Esophagus muscularis mucosa (tissue), 4 donors: ENCODE measurements at regions not wholly inside any gene's neighbourhood (a gene's known extent, or its start where the extent isn't known, plus 50 kb on each side); places are given as distances from the start of the nearest gene placed in this dataset.

Experiments used
- DNase-seq: peaks from one replicate; pipeline ENCODE4 v3.0.0-alpha.2; 2017; ENCODE audit errors: extremely low spot score
- H3K27ac ChIP-seq, 4 donors: fragments of 200-600 bp; sonication (generic); replicated peaks in 1 of 4; 1 replicate in 3 of 4; 2 replicates in 1 of 4; pipeline ENCODE4 v1.5.1; 2016 to 2019; ENCODE audit warnings: mild to moderate bottlenecking in 1 of 4
- H3K27me3 ChIP-seq, 4 donors: fragments of 200-600 bp; sonication (generic); one replicate each; pipeline versions ENCODE4 v1.5.1 to v1.6.0; 2016 to 2019
- H3K36me3 ChIP-seq, 4 donors: fragments of 200-600 bp; sonication (generic); one replicate each; pipeline ENCODE4 v1.5.1; 2016 to 2019
- H3K4me1 ChIP-seq, 4 donors: fragments of 200-600 bp; sonication (generic); one replicate each; pipeline ENCODE4 v1.5.1; 2016 to 2019
- H3K4me3 ChIP-seq, 4 donors: fragments of 200-600 bp; sonication (generic); 1 replicate in 2 of 4; 2 replicates in 2 of 4; pipeline ENCODE4 v1.5.1; 2016 to 2019; ENCODE audit warnings: mild to moderate bottlenecking in 4 of 4, moderate library complexity in 1 of 4
- H3K9me3 ChIP-seq, 4 donors: fragments of 200-600 bp; sonication (generic); 1 replicate in 3 of 4; 2 replicates in 1 of 4; pipeline ENCODE4 v1.5.1; 2016 to 2019
- EP300 ChIP-seq: sonication (generic); formaldehyde crosslinking; IDR thresholded peaks from one replicate; pipeline ENCODE4 v1.6.1; 2017; ENCODE audit warnings: antibody characterized with exemption
- POLR2A ChIP-seq: fragments of 450-650 bp; IDR thresholded peaks from one replicate; pipeline ENCODE4 v1.6.1; 2017; ENCODE audit warnings: antibody characterized with exemption, moderate library complexity, mild to moderate bottlenecking, low read depth
- POLR2AphosphoS5 ChIP-seq, 2 donors: sonication (generic); formaldehyde crosslinking; IDR thresholded peaks; one replicate each; pipeline ENCODE4 v1.6.1; 2017; ENCODE audit warnings: antibody characterized with exemption in 2 of 2
- WGBS: methylation state at CpG from one replicate; pipeline ENCODE4 v1.1.5; 2018; 5-methylcytosine and 5-hydroxymethylcytosine counted together
- intact Hi-C: fragments of 100-400 bp; cut with DNase I; formaldehyde crosslinking; loops from one replicate; pipeline ENCODE4 v1.15.1; 2023
- TF ChIP-seq, protein P1 (sequence below), 3 experiments: fragments of 200-600 bp in 2 of 3; fragments of 450-650 bp in 1 of 3; sonication (generic) in 2 of 3; IDR thresholded peaks; one replicate each; pipeline ENCODE4 v1.5.1; 2017 to 2019; ENCODE audit warnings: antibody characterized with exemption in 3 of 3, mild to moderate bottlenecking in 2 of 3, moderate library complexity in 1 of 3

DNA sequence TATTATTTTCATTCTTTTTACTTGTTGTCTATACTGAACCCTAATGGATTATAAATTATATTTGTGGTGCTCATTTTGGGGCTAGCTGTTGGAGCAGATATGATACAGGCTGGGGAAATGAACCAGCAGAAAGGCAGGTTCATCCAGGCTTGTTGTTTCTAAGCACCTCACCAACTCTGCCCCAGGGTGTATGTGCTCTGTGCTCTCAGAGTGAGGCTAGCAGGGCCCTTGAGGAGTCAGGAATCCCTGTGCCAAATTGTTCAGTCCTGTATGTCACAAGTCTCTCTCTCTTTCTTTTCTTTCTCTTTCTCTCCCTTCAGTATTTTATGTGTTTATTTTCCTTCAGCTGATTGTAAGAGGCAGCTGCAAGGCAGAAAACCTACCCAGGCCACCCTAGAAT is 181.1 kb upstream of the DPP10 start:
- H3K27ac ChIP-seq, result no peak overlapping the region
- H3K4me1 ChIP-seq, result no peaks in the 10 kb centered on the region
- DNase-seq, result no peak
- no peaks in the 10 kb centered on the region for H3K36me3 ChIP-seq
- no peaks in the 10 kb centered on the region for H3K27me3 ChIP-seq
- TF ChIP-seq, protein P1, sequence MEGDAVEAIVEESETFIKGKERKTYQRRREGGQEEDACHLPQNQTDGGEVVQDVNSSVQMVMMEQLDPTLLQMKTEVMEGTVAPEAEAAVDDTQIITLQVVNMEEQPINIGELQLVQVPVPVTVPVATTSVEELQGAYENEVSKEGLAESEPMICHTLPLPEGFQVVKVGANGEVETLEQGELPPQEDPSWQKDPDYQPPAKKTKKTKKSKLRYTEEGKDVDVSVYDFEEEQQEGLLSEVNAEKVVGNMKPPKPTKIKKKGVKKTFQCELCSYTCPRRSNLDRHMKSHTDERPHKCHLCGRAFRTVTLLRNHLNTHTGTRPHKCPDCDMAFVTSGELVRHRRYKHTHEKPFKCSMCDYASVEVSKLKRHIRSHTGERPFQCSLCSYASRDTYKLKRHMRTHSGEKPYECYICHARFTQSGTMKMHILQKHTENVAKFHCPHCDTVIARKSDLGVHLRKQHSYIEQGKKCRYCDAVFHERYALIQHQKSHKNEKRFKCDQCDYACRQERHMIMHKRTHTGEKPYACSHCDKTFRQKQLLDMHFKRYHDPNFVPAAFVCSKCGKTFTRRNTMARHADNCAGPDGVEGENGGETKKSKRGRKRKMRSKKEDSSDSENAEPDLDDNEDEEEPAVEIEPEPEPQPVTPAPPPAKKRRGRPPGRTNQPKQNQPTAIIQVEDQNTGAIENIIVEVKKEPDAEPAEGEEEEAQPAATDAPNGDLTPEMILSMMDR (IDR thresholded peaks at IDR 0.05), result no peak
- no peak for TF ChIP-seq POLR2AphosphoS5 (IDR thresholded peaks at IDR 0.05)
- no peak for TF ChIP-seq EP300
- no peak for TF ChIP-seq POLR2A
- H3K9me3 ChIP-seq, result no peaks in the 10 kb centered on the region
- no peak overlapping the region for H3K4me3 ChIP-seq
- intact Hi-C loops, result no loop called here

DNA sequence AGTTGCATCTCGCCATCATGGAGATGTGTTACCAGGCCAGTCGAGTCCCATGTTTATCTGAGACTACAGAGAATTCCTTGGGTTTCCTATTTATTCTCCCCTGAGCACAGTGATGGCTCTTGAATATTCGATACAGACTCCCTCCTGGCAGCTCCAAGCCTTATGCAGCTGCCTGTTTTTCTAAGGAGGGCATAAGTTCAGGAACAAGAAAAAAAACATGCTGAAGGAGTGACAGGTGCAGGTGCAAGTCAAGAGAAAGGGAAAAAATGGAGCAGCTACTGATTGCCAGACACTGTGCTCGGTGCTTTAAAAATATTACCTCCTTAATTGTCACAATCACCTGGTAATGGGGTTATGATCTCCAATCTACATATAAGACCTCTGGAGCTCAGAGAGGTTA is 177.2 kb upstream of the DPP10 start:
- Histone ChIP-seq H3K4me1 (no peaks in the 10 kb centered on the region), H3K27me3 (no peaks in the 10 kb centered on the region), H3K36me3 (no peaks in the 10 kb centered on the region), H3K27ac (no peak overlapping the region), H3K9me3 (no peaks in the 10 kb centered on the region), H3K4me3 (no peak overlapping the region)
- WGBS, result 50% methylated on average over 4 of the region's 4 CpGs
- intact Hi-C loops, result no loop called here
- TF ChIP-seq POLR2A (no peak), POLR2AphosphoS5 (IDR thresholded peaks at IDR 0.05) (no peak), EP300 (no peak)
- TF ChIP-seq, protein P1 (IDR thresholded peaks at IDR 0.05), result no peak
- no peak for DNase-seq

DNA sequence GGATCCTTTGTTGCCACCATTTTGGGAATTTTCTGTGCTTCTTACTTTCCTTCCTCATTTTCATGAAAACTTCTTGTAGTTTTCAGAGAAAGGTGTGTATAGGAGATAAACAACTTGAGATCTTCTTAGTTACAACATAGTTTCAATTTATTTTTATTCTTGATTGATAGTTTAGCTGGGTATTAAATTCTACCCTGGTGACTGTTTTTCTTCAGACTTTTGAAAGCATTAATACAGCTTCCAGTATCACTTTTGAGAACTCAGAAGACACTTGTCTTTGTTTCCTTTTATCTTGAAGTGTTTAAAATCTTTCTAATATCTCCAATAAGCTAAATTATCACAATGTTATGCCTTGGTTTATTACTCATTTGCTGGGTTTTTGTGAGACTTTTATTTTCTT is 167.5 kb upstream of the DPP10 start:
- intact Hi-C loops, result no loop called here
- H3K4me1 ChIP-seq, result no peaks in the 10 kb centered on the region
- no peaks in the 10 kb centered on the region for H3K27me3 ChIP-seq
- H3K36me3 ChIP-seq, result no peaks in the 10 kb centered on the region
- TF ChIP-seq POLR2AphosphoS5 (IDR thresholded peaks at IDR 0.05) (no peak), POLR2A (no peak), EP300 (no peak)
- TF ChIP-seq, protein P1 (IDR thresholded peaks at IDR 0.05), result no peak
- no peak for DNase-seq
- H3K9me3 ChIP-seq, result peaks cover 0 to 18% (median 8%) of the 10 kb centered on the region in 4 donors
- no peak overlapping the region for H3K27ac ChIP-seq
- no peak overlapping the region for H3K4me3 ChIP-seq

DNA sequence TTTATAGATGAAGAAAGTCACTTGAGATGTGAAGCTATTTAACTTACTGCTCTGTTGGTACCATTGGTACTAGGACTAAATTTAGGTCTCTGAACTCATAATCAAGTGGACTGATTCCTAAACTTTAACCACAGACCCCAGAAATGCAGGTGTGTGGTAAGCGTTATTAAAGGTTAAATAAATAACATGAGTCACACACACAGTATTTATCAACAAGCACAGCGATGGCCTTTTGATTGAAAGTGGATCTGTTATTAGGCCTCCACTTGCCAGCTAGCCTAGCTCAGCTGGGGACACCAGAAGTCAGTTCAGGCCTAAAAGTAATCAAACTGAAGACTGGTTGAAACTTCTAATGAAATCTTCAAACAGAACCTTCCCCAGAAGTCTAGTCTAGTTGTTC is 161.3 kb upstream of the DPP10 start:
- Histone ChIP-seq H3K27me3 (no peaks in the 10 kb centered on the region), H3K9me3 (peaks cover 0 to 3% (median under 1%) of the 10 kb centered on the region in 4 donors), H3K36me3 (no peaks in the 10 kb centered on the region), H3K27ac (no peak overlapping the region), H3K4me1 (no peaks in the 10 kb centered on the region), H3K4me3 (no peak overlapping the region)
- no peak for TF ChIP-seq POLR2A
- TF ChIP-seq, protein P1 (IDR thresholded peaks at IDR 0.05), result no peak
- TF ChIP-seq EP300, result no peak
- no peak for TF ChIP-seq POLR2AphosphoS5 (IDR thresholded peaks at IDR 0.05)
- 85% methylated on average over 2 of the region's 2 CpGs for WGBS
- intact Hi-C loops, result no loop called here
- no peak for DNase-seq

DNA sequence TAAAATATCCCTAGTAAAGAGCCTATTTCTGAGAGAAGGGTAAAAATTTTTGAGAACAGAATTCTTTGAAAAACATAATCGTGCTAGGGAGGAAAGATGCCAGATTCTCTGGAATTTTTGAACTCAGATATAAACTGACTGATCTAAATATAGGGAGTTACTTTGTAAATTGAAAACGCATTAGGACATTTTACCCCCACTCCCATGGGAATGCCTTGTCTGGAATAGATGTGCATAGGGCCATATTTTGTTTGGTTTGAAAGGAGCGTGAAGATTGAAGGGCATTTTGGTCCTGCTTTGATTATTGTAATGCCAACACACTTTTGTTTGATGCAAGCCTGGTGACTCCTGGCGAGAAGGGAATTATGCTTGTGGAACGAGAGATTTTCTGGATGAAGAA is 158.7 kb upstream of the DPP10 start:
- intact Hi-C loops, result no loop called here
- Histone ChIP-seq H3K4me3 (no peak overlapping the region), H3K27me3 (no peaks in the 10 kb centered on the region), H3K9me3 (peaks cover 0 to 7% (median 3%) of the 10 kb centered on the region in 4 donors), H3K4me1 (no peaks in the 10 kb centered on the region), H3K27ac (no peak overlapping the region), H3K36me3 (no peaks in the 10 kb centered on the region)
- no peak for DNase-seq
- 58% methylated on average over 5 of the region's 5 CpGs for WGBS
- TF ChIP-seq POLR2AphosphoS5 (IDR thresholded peaks at IDR 0.05) (no peak), EP300 (no peak), POLR2A (no peak)
- TF ChIP-seq, protein P1 (IDR thresholded peaks at IDR 0.05), result no peak
